Glutamatergic neuron (in vitro differentiated cells): ENCODE measurements at regions not wholly inside any gene's neighbourhood (a gene's known extent, or its start where the extent isn't known, plus 50 kb on each side); places are given as distances from the start of the nearest gene placed in this dataset.

Experiments used
- DNase-seq: peaks from one replicate; pipeline ENCODE4 v3.0.0; 2022
- H3K27ac Mint-ChIP-seq: one replicate; pipeline ENCODE4 v1.8.0; 2020; ENCODE audit warnings: mild to moderate bottlenecking, mixed read lengths, inconsistent platforms; ENCODE audit not compliant: unreplicated experiment
- H3K27me3 Mint-ChIP-seq: one replicate; pipeline ENCODE4 v1.8.0; 2020; ENCODE audit warnings: mild to moderate bottlenecking, moderate library complexity, mixed read lengths, inconsistent platforms; ENCODE audit not compliant: unreplicated experiment
- H3K36me3 Mint-ChIP-seq: one replicate; pipeline ENCODE4 v1.8.0; 2020; ENCODE audit warnings: mild to moderate bottlenecking, mixed read lengths, inconsistent platforms; ENCODE audit not compliant: unreplicated experiment
- H3K4me1 Mint-ChIP-seq: one replicate; pipeline ENCODE4 v1.8.0; 2020; ENCODE audit warnings: mild to moderate bottlenecking, low read depth, mixed read lengths, inconsistent platforms; ENCODE audit not compliant: unreplicated experiment
- H3K4me3 Mint-ChIP-seq: one replicate; pipeline ENCODE4 v1.8.0; 2020; ENCODE audit warnings: mild to moderate bottlenecking, mixed read lengths, inconsistent platforms; ENCODE audit not compliant: unreplicated experiment
- H3K9me3 Mint-ChIP-seq: one replicate; pipeline ENCODE4 v1.8.0; 2020; ENCODE audit warnings: mild to moderate bottlenecking, moderate library complexity, mixed read lengths, inconsistent platforms; ENCODE audit not compliant: unreplicated experiment
- TF ChIP-seq, protein P1 (sequence below): fragments of 200-600 bp; sonication (generic); IDR thresholded peaks from one replicate; pipeline ENCODE4 v1.5.0; 2021; ENCODE audit not compliant: partially characterized antibody, unreplicated experiment

- Mint-ChIP-seq H3K36me3 (peaks cover 4% of the 10 kb centered on the region), H3K9me3 (peaks cover 2% of the 10 kb centered on the region), H3K27ac (no peak overlapping the region), H3K4me3 (no peak overlapping the region), H3K27me3 (peaks cover 4% of the 10 kb centered on the region), H3K4me1 (peaks cover 18% of the 10 kb centered on the region)
- TF ChIP-seq, protein P1, sequence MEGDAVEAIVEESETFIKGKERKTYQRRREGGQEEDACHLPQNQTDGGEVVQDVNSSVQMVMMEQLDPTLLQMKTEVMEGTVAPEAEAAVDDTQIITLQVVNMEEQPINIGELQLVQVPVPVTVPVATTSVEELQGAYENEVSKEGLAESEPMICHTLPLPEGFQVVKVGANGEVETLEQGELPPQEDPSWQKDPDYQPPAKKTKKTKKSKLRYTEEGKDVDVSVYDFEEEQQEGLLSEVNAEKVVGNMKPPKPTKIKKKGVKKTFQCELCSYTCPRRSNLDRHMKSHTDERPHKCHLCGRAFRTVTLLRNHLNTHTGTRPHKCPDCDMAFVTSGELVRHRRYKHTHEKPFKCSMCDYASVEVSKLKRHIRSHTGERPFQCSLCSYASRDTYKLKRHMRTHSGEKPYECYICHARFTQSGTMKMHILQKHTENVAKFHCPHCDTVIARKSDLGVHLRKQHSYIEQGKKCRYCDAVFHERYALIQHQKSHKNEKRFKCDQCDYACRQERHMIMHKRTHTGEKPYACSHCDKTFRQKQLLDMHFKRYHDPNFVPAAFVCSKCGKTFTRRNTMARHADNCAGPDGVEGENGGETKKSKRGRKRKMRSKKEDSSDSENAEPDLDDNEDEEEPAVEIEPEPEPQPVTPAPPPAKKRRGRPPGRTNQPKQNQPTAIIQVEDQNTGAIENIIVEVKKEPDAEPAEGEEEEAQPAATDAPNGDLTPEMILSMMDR, result no peak
- no peak for DNase-seq
These were observed 315.8 kb downstream of the CTTN start for GRCh38 chr11:70713988-70714665.

GRCh38 chr11:70715166-70715951, 317.0 kb downstream of the CTTN start:
- no peak for DNase-seq
- peaks cover 18% of the 10 kb centered on the region for H3K4me1 Mint-ChIP-seq
- H3K27me3 Mint-ChIP-seq, result peaks cover 2% of the 10 kb centered on the region
- no peak overlapping the region for H3K4me3 Mint-ChIP-seq
- no peak overlapping the region for H3K27ac Mint-ChIP-seq
- TF ChIP-seq, protein P1, result no peak
- peaks cover 4% of the 10 kb centered on the region for H3K36me3 Mint-ChIP-seq
- H3K9me3 Mint-ChIP-seq, result peaks cover 2% of the 10 kb centered on the region

DNA sequence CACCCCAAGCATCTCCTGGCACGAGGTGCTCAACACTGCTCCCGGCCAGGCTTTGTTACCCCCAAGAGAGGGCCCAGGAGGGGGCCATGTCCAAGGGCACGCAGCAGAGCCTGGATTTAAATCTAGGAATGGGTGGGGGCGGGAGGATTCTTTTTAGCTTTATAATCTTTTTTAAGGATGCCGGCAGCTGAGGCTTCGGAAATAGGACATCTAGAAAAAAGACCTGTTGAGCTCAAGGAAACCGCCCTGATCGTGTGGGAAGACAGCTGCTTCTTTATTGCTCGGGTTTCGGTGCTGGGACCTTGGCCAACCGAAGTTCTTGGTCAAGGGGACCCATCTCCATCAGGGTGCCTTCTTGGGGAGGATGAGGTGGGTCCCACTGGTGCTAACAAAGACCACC, 317.9 kb downstream of the CTTN start:
- H3K27me3 Mint-ChIP-seq, result peaks cover 2% of the 10 kb centered on the region
- H3K36me3 Mint-ChIP-seq, result peaks cover 4% of the 10 kb centered on the region
- H3K9me3 Mint-ChIP-seq, result peaks cover 2% of the 10 kb centered on the region

DNA sequence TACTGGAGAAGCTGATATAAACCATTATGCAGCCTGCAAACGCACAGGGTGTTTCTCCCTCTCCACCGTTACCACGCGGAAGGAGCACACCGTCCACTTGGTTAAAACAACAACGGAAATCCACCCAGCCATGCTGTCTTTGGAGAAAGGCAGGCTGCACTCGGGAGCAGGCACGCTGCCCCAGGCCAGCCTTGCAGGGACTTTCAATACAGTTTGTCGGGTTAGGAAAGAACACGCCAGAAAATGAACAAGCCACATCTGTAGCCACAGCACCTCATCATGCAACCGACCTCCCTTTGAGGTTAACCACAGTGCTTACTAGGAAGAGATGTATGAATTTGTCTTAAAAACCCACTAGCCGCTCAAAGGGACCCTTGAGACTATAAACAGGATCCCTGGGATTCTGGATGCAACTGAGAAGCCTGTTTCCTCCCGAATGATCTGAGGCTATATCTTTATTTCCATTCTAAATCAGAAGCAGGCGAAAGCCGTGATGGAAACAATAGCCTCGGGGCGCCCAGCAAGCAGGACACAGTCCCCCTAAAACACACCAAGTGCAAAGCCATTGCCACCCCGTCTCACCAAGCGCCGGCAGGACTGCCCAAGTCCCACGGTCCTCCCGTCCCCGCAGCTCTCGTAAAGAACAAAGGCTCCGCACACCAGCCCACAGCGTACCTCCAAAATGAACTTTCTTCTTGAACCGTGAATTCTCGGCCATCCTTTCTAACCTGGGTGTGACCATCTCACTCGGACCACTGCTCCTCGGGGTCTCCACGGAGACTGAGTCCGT, 318.9 kb downstream of the CTTN start:
- no peak for DNase-seq
- Mint-ChIP-seq H3K36me3 (peaks cover 4% of the 10 kb centered on the region), H3K4me1 (peaks cover 17% of the 10 kb centered on the region), H3K4me3 (no peak overlapping the region), H3K9me3 (peaks cover under 1% of the 10 kb centered on the region), H3K27ac (peak overlapping the region; percentile 5), H3K27me3 (no peaks in the 10 kb centered on the region)
- TF ChIP-seq, protein P1, result no peak

More for the DNA sequence above, 317.9 kb downstream of the CTTN start:
- TF ChIP-seq, protein P1, result no peak
- peaks cover 18% of the 10 kb centered on the region for H3K4me1 Mint-ChIP-seq
- H3K27ac Mint-ChIP-seq, result no peak overlapping the region
- no peak overlapping the region for H3K4me3 Mint-ChIP-seq
- no peak for DNase-seq
